ENCODE measurements at regions not wholly inside any gene's neighbourhood (a gene's known extent, or its start where the extent isn't known, plus 50 kb on each side); places are given as distances from the start of the nearest gene placed in this dataset.

DNA sequence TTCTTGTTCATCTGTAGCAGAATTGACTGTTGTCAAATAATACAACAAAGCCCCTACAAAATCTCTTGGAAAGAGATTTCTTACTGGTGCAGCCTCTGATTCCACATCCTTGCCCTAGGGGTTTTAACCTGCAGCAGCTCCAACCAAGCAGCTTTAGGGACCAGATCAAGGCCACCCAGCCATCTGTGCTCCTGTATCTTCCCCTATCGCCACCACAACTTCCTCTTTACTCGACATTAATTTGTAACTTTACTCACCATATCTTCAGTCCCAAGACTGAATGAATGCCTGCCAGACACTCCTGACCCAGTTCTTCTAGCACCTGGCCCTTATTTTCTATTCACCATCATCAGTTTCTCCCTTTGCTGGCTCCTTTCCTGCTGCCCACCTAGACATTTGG, 156.6 kb upstream of the IL12A start:
- no peak for DNase-seq

DNA sequence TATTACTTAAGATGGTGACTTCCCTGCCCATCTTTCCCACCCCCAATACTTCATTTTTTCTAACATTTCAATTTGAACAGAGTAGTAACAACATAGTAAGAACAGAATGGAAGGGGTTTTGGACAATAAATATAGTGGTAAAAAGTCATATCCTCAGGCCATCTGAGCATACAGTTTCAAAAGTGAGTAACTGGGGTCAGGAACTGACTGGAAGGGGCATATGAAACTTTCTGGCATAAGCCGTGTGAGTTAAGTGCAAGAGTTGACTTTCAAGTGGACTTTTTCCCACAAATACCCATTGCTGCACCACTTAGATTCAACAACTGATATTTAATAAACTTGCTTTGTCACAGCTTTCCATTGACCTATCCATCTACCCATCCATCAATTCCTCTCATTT, 153.5 kb upstream of the IL12A start:
- no peak for DNase-seq

DNA sequence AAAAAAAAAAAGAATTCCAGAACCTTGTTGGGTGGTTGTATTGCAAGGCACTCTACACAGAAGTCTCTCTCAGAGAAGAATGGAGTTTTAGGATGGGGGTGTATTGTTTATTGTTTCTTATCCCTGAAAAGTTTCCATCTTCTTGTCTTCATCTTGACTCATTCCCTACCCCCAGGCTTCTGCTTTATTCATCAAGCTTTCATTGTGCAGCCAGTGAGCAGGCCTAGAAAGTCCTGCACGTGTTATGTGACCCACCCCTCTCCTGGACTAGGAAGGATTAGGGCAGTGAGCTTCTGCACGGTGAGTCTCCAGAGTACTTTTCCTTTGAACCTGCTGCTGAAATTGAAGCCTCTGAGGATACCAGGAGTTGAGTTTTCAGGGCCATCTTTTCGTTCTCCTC, 150.9 kb upstream of the IL12A start:
- DNase-seq, result no peak

DNA sequence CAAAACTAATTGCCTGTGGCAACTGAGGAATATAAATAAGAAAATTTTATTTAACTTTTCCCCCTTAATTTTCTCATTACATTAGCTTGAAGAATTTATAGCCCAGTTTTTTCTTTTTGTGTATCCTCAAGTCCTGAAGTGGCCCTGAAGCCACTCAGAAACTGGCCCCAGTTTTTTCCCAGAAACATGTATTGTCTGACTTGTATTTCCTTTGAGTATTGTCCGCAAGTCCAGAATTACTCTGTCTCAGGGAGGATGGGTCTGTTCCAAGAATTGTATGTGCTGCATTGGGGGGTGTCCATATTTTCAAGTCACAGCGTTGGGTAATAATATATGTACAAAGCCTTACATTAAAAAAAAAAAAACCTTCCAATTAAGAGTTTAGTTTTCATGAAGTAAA, 149.7 kb upstream of the IL12A start:
- DNase-seq, result no peak

DNA sequence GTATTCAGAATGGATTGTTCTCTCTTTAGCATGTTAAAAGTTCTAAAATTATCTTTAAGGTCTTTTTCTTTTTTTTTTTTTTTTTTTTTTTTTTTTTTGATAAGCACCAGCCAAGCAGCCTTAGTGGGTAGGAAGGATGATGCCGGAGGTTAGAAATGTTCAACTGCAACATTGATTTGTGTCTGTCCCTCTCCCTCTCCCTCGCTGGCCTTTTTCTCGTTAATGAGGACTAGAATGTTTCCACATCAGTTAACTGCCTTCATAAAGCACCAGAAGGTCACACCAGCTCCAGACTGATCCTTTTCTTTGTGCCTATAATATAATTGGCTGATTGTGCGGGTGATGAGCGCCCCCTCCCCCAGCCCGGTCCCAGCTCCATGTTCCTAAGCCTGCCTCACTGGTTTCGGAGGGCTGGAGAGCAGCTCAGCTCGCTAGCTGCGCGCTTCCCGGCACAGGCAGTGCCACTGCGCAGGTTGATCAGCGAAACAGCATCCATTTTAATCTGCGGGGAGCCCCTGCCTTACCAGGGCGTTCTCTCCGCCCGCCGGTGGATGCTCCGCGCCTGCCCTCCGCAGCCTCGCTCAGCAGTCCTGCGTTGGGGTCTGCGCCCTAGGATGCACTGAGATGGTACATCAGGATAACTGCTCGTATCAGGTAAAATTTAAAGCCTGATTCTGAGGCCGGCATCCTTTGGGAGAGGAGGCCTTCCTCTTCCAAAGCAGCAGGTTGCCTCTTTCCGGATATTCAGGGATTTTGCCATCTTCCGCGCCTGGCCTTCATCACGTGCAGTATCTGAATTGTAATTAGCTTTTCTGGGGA, 148.9 kb upstream of the IL12A start, which contains the start of gene SCHIP1:
TSS of gene SCHIP1 (plus strand) at position 301 of the 819 bp plus-strand sequence.
- no peak for DNase-seq

DNA sequence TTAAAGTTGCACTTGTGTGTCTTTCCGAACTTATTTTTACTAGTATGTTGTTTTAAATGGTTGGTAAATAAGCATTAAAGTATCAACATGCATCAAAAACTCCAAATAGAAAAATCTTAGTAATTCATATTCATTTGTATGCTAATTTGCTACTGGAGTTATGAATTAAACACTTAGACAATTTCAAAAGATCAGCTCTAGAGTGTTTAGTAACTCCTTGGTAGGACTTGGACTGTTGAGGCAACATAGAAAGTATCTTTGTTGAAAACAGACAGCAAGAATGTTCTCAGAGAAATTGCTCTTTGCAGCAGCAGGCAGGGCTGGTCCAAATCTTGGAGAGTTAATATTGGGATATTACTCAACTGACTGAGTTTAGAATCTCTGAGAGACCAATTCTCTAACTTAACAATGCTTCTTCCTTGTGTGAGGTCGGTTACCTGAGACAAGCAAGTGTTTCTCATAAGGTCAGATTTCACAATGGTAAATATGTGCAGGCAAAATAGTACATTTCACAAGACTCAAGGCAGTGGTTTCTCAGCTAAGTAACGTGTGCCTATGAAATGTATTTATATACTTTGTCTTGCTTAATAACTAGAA, 147.8 kb upstream of the IL12A start:
- no peak for DNase-seq

DNA sequence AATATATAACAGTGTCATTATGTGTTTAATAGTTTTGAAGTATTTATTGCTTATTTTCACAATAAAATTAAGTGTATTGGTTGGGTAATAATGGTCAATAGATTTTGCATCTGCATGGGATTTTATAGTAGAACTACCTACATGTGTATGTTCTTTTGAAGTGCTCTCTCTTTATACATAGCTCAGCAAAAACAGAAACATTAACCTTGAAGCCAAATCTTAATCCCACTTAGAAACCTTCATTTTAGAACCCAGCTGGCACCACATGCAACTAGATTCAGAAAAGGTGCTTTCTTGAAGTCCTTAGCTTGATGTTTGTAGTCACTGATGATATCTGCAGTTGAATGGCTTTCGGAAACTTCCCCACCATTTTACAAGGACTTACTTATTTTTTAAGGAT, 146.9 kb upstream of the IL12A start:
- DNase-seq, result no peak

DNA sequence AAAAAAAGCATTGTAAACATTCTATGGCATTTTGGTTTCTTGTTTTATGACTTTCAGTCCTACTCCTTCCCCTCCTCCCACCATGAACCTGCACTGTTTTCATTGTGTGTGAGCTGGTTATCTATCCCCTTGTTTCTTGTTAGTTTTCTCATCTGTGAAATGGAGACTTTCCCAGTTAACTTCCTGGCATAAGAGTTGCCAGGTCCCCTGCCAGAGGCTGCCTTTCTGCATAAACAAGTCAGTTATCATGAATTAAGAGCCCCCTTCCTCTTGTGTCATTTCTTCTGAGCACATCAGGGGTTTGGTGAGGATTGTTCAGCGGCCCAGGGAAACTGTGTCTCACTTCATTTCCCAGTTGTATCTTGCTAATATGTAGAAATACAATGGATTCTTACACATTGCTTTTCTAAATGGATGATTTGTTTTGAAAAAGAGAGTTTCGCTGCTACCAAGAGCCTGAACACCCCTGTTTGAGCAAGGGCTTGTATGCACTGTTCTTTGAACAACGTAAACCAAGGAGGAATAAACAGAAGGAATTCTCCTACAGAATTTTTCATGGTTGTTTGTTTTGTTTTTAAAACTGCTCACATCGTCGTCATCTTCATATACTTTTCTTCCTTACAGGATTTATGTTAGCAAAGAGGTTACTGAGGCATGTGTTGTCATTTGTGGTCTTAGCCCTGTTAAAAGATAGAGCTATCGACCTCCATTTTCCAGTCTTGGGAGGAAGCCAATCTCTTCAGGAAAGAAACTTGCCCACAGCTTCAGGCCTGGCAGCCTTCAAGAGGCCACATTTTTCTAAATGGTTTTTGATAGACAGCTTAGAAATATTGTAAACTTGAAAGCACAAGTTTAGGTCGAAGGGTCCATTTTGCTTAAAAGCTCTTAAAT, 144.6 kb upstream of the IL12A start:
- no peak for DNase-seq

DNA sequence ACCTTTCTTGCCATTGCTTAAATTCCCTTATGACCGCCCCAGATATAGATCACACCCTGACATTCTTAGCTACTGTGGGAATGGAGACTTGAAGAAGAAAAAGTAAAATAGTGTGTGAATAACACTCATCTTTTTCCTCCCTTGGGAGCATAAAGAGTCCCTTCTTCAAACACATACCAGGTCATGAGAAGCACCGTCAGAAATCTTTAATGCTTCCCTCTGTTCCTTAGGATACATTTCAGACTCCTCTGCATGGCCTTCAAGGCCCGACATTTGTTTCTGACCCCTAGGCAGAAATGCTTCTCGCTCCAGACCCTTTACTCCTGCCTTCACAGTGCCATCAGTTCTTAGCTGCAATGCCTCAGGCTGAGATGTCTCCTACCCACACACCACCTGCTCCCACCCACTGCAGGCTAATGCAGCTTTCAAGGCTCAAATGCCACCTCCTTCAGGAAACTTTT, 143.8 kb upstream of the IL12A start:
- DNase-seq, result no peak

DNA sequence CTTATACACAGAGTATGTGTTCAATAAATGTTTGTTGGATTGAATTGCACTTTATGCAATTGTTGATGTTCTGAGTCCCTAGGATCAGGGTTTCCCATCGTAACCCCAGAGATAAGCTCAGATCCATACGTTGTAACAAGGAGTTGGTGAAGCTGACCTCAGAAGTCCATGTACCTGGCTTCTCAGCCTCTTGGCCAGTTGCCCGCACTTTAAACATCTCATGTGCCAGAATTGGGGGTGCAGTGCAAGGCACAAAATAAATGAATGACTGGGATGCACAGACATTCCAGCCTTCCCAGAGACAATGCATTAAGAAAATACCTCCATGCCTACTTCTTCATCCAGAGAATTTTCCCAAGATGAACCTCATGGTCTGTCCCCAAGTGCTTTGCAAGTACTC, 142.9 kb upstream of the IL12A start:
- no peak for DNase-seq

DNA sequence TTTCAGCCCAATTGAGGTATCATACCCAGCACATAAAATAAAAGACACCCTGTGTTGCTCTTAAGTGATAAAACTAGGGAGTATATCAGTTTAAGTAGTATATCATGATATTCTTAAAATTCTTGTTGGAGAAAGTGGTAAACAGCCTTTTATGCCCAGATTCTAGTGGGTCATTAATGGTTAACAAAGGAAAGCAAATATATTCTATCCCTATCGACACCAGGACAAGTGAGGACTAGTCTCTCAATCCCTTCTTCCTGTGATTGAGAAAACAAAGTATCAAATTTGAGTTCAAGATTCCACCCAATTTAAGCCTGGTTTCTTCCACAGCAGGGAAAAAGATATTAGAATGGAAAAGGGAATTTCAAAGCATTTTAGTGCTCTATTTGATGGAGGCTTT, 142.4 kb upstream of the IL12A start:
- DNase-seq, result no peak

DNA sequence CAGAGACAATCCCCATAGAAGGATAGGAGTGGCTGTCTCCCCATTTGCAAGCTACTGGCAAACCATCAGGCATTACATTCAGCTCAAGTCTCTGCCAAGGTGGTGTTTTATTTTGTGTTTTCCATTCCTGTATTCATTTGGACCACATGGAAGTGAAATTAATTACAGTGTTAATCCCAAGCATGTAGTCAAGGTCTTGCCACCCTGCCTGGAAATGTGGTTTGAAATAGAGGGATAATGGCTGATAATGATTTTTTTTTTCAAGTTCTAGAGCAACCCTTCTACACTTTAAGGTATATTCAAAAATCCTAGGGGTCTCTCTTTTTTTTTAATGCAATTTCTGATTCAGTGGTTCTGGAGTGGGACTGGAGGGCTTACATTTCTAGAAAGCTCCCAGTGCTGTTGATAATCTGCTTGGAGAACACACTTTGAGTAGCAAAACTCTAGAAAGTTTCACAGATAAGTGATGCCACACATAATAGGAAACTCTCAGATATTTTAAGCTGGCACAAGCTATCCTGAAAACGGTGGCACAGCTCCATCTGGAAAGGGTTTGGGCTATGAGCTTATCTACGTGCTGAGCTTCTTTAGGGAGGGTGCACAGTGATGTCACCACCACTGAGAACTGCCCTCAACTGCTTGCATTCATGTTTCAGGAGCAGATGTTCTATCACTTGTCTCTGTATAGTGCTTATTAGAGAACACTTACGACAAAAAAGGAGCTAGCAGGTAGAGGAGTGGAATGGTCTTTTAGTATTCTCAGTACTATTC, 140.1 kb upstream of the IL12A start:
- DNase-seq, result no peak

DNA sequence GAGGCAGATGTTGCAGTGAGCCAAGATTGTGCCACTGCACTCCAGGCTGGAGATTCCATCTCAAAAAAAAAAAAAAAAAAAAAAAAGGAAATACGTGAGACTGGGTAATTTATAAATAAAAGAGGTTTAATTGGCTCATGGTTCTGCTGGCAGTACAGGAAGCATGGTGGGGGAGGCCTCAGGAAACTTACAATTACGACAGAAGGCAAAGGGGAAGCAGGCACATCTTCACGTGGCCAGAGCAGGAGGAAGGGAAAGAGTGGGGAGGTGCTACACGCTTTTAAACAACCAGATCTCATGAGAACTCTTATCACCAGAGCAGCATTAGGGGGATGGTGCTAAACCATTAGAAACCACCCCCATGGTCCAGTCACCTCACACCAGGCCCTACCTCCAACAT, 138.2 kb upstream of the IL12A start:
- DNase-seq, result no peak

DNA sequence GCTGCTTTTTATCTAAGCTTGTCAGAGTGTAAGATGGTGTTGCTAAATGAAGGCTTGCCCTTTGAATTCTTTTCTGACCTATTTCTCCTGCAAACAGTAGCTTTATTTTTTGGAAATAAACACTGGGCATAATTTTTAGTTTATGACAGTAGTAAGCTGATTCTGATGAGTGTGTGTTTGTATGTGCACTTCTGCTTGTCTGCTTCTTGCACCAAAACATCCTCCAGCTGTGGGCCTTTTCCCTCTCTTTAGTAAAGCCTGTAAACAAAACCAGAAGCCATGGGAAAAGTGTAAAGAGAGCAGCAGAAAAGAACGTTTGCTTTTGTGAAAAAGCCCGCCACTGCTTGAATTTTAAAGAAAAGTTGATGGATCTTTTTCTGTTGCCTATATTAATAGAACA, 136.4 kb upstream of the IL12A start:
- no peak for DNase-seq

DNA sequence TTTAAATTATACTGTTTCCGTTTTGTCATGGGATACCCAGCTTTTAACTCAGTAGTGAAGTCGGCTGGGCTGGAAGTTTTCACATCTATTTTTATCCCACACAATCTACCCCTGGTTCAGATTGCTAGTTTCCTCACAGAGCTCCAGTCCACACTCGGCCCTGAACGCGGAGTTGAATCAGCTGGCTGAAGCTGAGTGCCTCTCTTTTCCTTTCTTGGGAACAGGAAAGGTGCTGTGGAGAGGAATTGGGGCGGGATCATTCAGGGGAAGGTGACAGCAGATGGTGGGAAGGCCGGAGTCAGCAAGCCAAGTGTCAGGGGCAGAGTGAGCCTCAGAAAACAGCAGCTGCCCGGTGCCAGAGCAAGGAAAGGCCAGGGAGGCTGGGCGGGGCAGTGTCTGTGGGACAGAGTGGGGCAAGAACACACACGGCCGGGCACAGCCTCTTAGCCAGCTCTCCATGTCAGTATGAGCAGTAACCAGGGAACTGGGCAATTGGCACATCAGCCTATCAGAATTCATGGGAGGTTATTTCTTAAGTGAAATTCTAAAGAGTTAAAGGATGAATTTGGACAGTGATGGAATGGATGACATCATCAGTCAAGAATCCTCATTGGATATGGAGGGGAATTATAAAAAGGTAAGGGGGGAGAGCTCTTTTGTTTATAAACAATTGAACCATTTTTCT, 135.7 kb upstream of the IL12A start:
- no peak for DNase-seq

DNA sequence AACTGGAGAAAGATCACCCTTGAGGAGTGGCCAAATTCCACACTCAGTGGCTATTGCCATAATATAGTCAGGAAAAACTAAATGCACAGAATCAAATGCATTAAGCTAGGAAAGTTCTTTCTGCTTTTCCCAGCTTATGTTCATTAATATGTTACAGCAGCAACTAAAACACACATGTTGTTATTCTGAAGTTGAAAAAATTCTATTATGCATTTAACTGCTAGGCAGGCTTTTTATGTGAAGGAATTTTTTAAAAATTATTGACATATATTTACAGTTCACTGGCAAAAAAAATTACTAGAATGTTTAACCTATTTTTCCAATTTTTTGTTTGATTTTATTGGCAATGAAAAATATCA, 135.2 kb upstream of the IL12A start:
- no peak for DNase-seq

DNA sequence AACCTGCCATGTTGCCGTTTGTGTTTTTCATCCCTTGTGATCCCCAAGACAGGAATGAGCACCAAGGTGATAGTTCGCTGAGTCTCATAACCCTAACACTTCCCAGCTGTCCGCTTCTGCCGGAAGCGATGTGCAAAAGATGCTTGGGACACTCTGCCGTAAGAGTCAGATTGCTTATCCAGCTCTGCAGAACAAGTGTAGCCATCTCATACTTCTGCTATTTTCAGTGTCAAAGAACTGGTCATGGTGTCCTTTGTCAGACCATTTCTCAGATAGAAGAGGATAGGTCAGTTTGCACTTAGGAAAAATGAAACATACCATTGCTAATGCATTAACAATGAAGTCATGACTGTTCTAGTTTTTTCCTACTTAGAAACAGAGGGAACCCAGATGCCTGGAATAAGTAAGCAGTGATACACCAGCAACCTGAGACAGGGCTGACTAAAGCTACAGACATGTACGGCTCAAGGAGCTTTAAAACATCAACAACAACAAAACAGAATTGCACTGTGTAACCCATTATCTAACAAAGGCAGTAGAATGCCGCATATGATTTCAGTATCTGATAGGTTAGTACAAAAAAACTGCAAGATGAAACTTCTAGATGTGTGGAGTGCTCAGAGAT, 134.0 kb upstream of the IL12A start:
- no peak for DNase-seq

DNA sequence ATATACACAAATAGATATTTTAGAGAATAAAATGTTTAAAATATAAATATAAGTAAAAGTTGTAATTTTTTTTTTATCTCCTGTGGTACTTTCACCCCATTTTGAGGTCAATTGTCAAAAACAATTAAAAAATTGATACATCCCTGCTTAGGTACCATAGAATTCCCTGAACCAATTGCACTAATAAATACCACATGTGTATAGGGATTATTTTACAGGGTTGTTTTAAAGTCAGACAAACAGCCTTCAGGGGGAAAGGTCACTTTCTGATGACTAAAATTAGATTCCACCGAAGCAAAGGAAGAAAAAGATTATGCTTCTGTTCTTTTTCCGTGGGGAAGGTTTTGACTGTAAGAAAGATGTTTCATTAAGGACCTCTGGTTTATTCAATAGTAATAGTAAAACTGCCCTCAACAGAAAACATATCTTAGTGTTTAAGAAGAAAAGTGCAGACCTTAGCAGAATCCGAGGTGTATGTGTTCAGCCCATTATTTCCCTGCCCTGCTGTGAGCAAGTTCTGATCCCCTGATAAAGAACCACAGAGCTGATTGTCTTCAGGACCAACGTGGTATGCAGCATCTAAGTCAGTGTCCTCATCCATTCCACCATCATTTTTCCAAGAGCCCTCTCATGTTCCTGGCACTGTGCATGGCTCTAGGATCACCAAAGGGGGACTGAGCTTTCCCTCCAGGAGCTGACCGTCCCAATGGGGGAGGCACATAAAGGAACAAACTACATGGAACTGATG, 132.9 kb upstream of the IL12A start:
- DNase-seq, result no peak

DNA sequence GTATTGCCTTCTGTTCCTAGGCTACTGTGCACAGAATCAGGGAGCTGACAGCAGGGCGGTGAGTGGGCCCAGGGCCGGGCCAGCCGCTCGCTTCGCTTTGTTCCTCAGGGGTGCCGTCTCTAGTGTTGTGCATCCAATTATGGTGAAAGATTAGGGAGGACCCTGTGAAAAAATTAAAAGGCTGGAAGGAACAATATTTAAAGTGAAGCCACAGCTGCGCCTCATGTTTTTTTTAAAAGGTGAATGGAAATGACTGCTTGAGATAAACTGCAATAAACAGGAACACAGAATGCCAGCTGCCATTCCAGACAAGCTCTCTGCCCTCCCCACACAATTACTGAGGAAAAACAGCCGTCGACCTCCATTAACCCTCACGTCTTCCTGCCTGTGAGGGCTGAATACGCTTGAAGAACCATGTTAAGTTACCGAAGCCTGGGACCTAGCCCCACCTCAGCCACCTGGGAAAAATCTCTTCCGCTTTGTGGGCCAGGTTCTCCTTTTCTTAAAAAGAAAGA, 132.0 kb upstream of the IL12A start:
- DNase-seq, result no peak

DNA sequence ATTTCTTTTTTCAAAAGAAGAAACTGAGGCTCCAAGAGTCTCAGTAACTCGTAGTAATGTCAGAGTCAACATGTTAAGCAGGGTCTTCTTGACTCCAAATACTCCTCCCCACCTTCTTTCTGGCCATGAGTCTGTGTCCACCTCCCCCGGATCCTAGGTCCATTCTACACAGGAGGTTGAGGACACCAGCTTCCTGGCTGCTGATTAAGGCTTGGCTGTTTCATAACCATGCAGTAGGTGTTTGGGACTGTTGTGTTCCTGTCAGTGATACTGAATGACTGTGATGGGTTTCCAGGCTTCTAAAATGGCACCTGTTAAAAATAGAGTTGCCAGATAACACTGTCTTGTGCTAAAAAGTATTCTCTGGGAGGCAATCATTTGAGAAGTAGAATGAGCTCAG, 130.8 kb upstream of the IL12A start:
- DNase-seq, result no peak

DNA sequence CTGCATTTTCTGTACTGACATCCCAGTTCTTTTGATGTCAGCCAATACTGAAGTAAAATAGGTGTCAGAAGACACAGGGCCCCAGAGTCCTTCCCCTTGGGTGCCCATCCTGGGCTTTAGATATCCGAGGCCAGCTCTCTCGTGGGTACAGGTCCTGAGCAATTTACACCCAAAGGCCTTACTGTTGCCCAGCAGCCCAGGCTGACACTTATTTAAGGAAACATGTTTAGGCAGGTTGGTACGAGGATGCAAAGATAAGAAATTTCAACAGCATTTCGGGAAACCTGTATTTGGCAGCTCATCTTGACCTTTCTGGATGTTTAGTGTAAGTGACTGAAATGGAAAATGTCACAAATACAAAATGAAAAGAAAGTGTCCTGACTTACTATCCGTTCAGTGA, 130.0 kb upstream of the IL12A start:
- no peak for DNase-seq
